Type B pancreatic cell (in vitro differentiated cells): ENCODE measurements at regions not wholly inside any gene's neighbourhood (a gene's known extent, or its start where the extent isn't known, plus 50 kb on each side); places are given as distances from the start of the nearest gene placed in this dataset.
"Not testable (repeated sequence)": the region's sequence is repeated elsewhere in the genome, so short reads cannot be mapped to it uniquely, and the experiment has no call there.

Experiments
- DNase-seq: peaks from one replicate; pipeline ENCODE4 v3.0.0; 2021; ENCODE audit warnings: mixed read lengths; ENCODE audit not compliant: unreplicated experiment; ENCODE audit errors: extremely low spot score
- H3K27ac Mint-ChIP-seq: 2 replicates; pipeline ENCODE4 v1.8.0; 2021; ENCODE audit warnings: mild to moderate bottlenecking, mixed read lengths
- H3K27me3 Mint-ChIP-seq: 2 replicates; pipeline ENCODE4 v1.8.0; 2021; ENCODE audit warnings: mixed read lengths
- H3K36me3 Mint-ChIP-seq: 2 replicates; pipeline ENCODE4 v1.8.0; 2021; ENCODE audit warnings: mixed read lengths
- H3K4me1 Mint-ChIP-seq: one replicate; pipeline ENCODE4 v1.8.0; 2021; ENCODE audit warnings: mixed read lengths; ENCODE audit not compliant: unreplicated experiment
- H3K4me3 Mint-ChIP-seq: 2 replicates; pipeline ENCODE4 v1.8.0; 2021; ENCODE audit warnings: mild to moderate bottlenecking, mixed read lengths
- H3K9me3 Mint-ChIP-seq: 2 replicates; pipeline ENCODE4 v1.8.0; 2021; ENCODE audit warnings: mixed read lengths
- TF ChIP-seq, protein P1 (sequence below): fragments of 200-600 bp; sonication (generic); conservative IDR thresholded peaks from 2 replicates; pipeline ENCODE4 v1.5.0; 2021; ENCODE audit warnings: antibody characterized with exemption, mild to moderate bottlenecking

DNA sequence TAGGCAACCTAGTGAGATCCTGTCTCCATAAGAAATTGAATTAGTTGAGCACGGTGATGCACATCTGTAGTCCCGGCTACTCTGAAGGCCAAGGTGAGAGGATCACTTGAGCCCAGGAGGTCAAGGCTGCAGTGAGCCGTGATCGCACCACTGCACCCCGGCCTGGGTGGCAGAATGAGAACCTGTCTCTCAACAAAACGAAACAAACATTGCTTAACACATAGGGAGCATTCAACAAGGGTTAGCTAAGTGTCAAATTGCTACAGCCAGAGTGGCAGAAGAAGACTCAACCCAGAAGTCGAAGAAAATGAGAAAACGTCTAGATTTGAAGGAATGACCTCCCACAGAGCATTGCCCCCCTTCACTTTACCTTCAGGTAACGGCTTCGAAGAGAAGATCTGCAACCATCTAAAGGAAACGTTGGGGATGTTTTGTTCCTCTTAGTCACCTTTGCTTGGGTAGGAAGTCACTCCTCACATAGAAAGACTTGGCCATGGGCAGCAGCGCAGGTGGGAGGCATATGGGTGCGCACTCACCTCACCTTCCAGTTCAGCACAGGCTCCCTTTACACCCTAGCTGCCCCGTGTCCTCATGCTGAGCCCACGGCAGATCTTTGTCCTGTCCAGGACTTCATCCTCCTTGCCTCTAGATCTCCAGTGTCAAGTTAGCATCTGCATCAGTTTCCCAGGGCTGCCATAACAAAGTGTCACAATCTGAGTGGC, 63.7 kb upstream of the SHLD1 start:
- TF ChIP-seq, protein P1, sequence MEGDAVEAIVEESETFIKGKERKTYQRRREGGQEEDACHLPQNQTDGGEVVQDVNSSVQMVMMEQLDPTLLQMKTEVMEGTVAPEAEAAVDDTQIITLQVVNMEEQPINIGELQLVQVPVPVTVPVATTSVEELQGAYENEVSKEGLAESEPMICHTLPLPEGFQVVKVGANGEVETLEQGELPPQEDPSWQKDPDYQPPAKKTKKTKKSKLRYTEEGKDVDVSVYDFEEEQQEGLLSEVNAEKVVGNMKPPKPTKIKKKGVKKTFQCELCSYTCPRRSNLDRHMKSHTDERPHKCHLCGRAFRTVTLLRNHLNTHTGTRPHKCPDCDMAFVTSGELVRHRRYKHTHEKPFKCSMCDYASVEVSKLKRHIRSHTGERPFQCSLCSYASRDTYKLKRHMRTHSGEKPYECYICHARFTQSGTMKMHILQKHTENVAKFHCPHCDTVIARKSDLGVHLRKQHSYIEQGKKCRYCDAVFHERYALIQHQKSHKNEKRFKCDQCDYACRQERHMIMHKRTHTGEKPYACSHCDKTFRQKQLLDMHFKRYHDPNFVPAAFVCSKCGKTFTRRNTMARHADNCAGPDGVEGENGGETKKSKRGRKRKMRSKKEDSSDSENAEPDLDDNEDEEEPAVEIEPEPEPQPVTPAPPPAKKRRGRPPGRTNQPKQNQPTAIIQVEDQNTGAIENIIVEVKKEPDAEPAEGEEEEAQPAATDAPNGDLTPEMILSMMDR = no peak
- H3K4me1 Mint-ChIP-seq = no peaks in the 10 kb centered on the region
- no peaks in the 10 kb centered on the region for H3K36me3 Mint-ChIP-seq
- H3K9me3 Mint-ChIP-seq = no peaks in the 10 kb centered on the region
- H3K4me3 Mint-ChIP-seq = no peak overlapping the region
- no peak for DNase-seq
- no peak overlapping the region for H3K27ac Mint-ChIP-seq
- no peaks in the 10 kb centered on the region for H3K27me3 Mint-ChIP-seq

DNA sequence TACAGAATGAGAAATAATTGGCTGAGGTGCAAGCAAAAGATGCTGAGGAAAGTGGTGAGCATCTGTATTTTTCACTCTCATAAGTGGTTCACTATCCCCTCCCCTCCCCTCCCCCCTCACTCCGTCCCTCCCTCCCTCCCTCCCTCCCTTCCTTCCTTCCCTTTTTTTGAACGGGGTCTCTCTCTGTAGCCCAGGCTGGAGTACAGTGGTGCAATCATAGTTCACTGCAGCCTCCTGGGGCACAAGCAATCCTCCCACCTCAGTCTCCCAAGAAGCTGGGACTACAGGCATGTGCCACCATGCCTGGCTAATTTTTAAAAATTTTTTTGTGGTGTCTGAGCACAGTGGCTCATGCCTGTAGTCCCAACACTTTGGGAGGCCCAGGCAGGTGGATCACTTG, 67.6 kb upstream of the SHLD1 start:
- H3K36me3 Mint-ChIP-seq, DNase-seq, H3K27ac Mint-ChIP-seq, H3K4me1 Mint-ChIP-seq, H3K27me3 Mint-ChIP-seq, H3K4me3 Mint-ChIP-seq, H3K9me3 Mint-ChIP-seq: not testable (repeated sequence)

DNA sequence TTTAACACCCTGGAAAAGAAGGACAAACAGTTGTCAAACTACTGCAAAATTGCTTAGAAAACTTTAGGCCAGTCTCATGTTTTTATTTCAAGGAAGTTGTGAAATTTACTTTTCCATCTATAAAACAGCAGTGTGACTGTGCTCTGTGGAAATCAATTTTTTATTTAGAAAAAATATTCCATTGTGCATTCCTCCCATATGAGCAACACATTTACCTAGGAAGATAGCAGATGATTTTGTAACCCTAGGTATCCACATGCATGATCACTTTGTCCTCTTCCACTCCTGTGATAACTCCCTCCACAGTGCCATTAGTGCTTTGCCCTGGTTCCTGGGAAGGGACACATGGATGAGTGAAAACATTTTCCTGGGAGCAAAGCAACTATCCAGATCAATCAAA, 69.4 kb upstream of the GPCPD1 start:
- H3K27me3 Mint-ChIP-seq = no peaks in the 10 kb centered on the region
- no peaks in the 10 kb centered on the region for H3K4me1 Mint-ChIP-seq
- no peak overlapping the region for H3K27ac Mint-ChIP-seq
- no peaks in the 10 kb centered on the region for H3K36me3 Mint-ChIP-seq
- DNase-seq = no peak
- TF ChIP-seq, protein P1 = no peak
- H3K4me3 Mint-ChIP-seq = no peak overlapping the region
- H3K9me3 Mint-ChIP-seq = no peaks in the 10 kb centered on the region

DNA sequence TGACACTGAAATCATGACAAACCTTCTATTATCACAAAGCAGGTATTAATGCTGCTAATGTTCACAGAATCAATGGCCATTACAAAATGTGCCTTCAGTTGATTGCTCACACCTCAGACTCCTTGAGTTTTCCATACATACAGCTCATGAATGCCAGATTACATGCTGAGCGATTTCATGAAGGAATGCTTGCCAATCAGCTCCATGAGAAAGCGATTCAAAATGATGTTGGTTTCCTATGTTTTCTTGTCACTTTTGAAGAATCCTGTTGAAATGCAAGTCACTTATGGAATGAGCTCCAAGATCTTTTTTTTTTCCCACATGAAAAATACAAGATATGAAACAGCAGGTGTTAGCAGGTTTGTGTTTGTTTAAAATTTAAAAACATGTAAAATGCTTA, 68.0 kb upstream of the GPCPD1 start:
- TF ChIP-seq, protein P1 = no peak
- Mint-ChIP-seq H3K27me3 (no peaks in the 10 kb centered on the region), H3K4me3 (no peak overlapping the region), H3K9me3 (no peaks in the 10 kb centered on the region), H3K27ac (no peak overlapping the region), H3K4me1 (no peaks in the 10 kb centered on the region), H3K36me3 (no peaks in the 10 kb centered on the region)
- DNase-seq = no peak

DNA sequence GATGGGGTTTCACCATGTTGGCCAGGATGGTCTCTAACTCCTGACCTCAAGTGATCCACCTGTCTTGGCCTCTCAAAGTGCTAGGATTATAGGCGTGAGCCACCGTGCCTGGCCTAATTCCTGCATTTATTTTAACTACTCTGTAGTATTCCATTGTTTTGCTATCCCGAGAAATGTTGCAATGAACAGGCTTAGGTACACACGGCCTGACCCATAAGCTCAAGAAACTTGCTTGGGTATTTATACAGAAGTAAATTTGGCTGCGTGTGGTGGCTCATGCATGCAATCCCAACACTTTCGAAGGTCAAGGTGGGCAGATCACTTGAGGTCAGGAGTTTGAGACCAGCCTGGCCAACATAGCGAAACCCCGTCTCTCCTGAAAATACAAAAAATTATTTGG, 67.1 kb upstream of the GPCPD1 start:
- H3K4me1 Mint-ChIP-seq, DNase-seq, H3K4me3 Mint-ChIP-seq, H3K27me3 Mint-ChIP-seq, H3K27ac Mint-ChIP-seq, H3K9me3 Mint-ChIP-seq, H3K36me3 Mint-ChIP-seq: not testable (repeated sequence)

DNA sequence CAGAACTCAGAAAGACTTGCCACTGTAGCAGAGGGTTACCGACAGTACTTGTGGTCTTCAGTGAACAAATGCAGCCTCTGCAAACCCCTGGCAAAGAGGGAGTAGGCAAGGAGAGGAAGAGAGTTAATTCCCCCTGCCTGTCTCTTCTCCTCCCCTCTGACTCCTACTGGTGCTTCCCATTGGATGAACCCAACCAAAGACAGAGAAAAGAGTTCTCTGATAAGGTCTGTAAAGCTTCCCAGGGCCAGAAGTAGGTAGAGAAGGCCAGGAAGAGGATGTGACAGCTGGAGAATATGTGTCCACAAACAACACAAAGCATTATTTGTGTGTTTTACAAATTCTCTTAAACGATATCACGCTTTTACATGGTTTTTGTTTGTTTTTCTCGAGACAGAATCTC, 66.6 kb upstream of the GPCPD1 start:
- no peak overlapping the region for H3K27ac Mint-ChIP-seq
- TF ChIP-seq, protein P1 = no peak
- no peaks in the 10 kb centered on the region for H3K36me3 Mint-ChIP-seq
- no peaks in the 10 kb centered on the region for H3K27me3 Mint-ChIP-seq
- H3K4me3 Mint-ChIP-seq = no peak overlapping the region
- H3K4me1 Mint-ChIP-seq = no peaks in the 10 kb centered on the region
- DNase-seq = no peak
- no peaks in the 10 kb centered on the region for H3K9me3 Mint-ChIP-seq
